Stomach (tissue), 4 donors: ENCODE measurements at regions not wholly inside any gene's neighbourhood (a gene's known extent, or its start where the extent isn't known, plus 50 kb on each side); places are given as distances from the start of the nearest gene placed in this dataset.

Source experiments
- EP300 ChIP-seq: sonication (generic); formaldehyde crosslinking; IDR thresholded peaks from one replicate; pipeline ENCODE4 v1.6.1; 2017; ENCODE audit warnings: antibody characterized with exemption
- TF ChIP-seq, protein P1 (sequence below), 7 experiments: fragments of 450-650 bp in 4 of 7; fragments of 200-600 bp in 3 of 7; sonication (generic) in 3 of 7; IDR thresholded peaks; one replicate each; pipeline ENCODE4 v1.5.1; 2016 to 2019; ENCODE audit warnings: antibody characterized with exemption in 7 of 7, control low read depth in 2 of 7, mild to moderate bottlenecking in 1 of 7

GRCh38 chr11:50088231-50088630 is 55.6 kb downstream of the OR4C45 start:
- TF ChIP-seq, protein P1, sequence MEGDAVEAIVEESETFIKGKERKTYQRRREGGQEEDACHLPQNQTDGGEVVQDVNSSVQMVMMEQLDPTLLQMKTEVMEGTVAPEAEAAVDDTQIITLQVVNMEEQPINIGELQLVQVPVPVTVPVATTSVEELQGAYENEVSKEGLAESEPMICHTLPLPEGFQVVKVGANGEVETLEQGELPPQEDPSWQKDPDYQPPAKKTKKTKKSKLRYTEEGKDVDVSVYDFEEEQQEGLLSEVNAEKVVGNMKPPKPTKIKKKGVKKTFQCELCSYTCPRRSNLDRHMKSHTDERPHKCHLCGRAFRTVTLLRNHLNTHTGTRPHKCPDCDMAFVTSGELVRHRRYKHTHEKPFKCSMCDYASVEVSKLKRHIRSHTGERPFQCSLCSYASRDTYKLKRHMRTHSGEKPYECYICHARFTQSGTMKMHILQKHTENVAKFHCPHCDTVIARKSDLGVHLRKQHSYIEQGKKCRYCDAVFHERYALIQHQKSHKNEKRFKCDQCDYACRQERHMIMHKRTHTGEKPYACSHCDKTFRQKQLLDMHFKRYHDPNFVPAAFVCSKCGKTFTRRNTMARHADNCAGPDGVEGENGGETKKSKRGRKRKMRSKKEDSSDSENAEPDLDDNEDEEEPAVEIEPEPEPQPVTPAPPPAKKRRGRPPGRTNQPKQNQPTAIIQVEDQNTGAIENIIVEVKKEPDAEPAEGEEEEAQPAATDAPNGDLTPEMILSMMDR (IDR thresholded peaks at IDR 0.05), result no peak
- TF ChIP-seq EP300, result no peak
